Type B pancreatic cell (in vitro differentiated cells): ENCODE measurements at regions not wholly inside any gene's neighbourhood (a gene's known extent, or its start where the extent isn't known, plus 50 kb on each side); places are given as distances from the start of the nearest gene placed in this dataset.

Experiments used
- DNase-seq: peaks from one replicate; pipeline ENCODE4 v3.0.0; 2021; ENCODE audit warnings: mixed read lengths; ENCODE audit not compliant: unreplicated experiment; ENCODE audit errors: extremely low spot score
- H3K27ac Mint-ChIP-seq: 2 replicates; pipeline ENCODE4 v1.8.0; 2021; ENCODE audit warnings: mild to moderate bottlenecking, mixed read lengths
- H3K27me3 Mint-ChIP-seq: 2 replicates; pipeline ENCODE4 v1.8.0; 2021; ENCODE audit warnings: mixed read lengths
- H3K36me3 Mint-ChIP-seq: 2 replicates; pipeline ENCODE4 v1.8.0; 2021; ENCODE audit warnings: mixed read lengths
- H3K4me1 Mint-ChIP-seq: one replicate; pipeline ENCODE4 v1.8.0; 2021; ENCODE audit warnings: mixed read lengths; ENCODE audit not compliant: unreplicated experiment
- H3K4me3 Mint-ChIP-seq: 2 replicates; pipeline ENCODE4 v1.8.0; 2021; ENCODE audit warnings: mild to moderate bottlenecking, mixed read lengths
- H3K9me3 Mint-ChIP-seq: 2 replicates; pipeline ENCODE4 v1.8.0; 2021; ENCODE audit warnings: mixed read lengths
- TF ChIP-seq, protein P1 (sequence below): fragments of 200-600 bp; sonication (generic); conservative IDR thresholded peaks from 2 replicates; pipeline ENCODE4 v1.5.0; 2021; ENCODE audit warnings: antibody characterized with exemption, mild to moderate bottlenecking

DNA sequence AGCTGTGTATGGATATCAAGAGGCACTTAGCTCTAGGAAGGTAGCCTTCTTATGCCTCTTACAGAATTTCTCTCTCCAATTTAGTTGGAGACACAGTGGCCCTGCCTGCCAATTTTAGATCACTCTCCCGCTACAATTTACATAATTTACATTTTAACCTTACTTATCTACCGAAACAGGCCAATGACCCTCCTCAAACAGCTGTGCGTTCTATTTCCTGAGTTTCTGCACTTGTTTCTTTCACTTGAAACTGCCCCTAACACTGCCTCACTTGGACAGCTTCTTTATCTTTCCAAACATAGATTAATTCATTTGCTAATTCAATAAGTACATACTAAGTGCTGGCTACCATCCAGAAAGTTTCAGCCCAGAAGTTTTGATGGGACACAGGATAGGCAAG, 52.9 kb upstream of the HDDC2 start:
- Mint-ChIP-seq H3K4me3 (no peak overlapping the region), H3K27ac (no peak overlapping the region), H3K27me3 (peaks cover 17% of the 10 kb centered on the region), H3K9me3 (no peaks in the 10 kb centered on the region), H3K36me3 (no peaks in the 10 kb centered on the region), H3K4me1 (peaks cover 18% of the 10 kb centered on the region)
- no peak for DNase-seq
- TF ChIP-seq, protein P1, sequence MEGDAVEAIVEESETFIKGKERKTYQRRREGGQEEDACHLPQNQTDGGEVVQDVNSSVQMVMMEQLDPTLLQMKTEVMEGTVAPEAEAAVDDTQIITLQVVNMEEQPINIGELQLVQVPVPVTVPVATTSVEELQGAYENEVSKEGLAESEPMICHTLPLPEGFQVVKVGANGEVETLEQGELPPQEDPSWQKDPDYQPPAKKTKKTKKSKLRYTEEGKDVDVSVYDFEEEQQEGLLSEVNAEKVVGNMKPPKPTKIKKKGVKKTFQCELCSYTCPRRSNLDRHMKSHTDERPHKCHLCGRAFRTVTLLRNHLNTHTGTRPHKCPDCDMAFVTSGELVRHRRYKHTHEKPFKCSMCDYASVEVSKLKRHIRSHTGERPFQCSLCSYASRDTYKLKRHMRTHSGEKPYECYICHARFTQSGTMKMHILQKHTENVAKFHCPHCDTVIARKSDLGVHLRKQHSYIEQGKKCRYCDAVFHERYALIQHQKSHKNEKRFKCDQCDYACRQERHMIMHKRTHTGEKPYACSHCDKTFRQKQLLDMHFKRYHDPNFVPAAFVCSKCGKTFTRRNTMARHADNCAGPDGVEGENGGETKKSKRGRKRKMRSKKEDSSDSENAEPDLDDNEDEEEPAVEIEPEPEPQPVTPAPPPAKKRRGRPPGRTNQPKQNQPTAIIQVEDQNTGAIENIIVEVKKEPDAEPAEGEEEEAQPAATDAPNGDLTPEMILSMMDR = no peak

DNA sequence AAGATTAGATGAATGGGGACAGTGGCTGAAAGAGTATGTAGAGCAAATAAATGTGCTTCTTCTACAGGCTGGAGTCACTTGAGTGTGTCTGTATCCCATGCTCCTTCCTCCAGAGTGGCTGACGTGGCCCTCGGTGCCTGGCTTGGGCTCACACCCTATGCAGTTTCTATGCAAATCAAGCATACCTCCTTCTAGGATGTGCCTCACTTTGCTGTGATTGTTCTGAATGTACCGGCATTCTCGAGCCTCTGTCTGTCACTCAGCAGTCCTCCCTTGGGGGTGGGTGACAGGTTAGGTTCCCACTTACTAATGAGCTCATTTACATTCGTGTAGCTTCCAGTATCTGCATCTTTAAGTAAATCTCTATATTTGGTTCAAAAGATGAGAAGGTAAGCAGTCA, 55.1 kb upstream of the HDDC2 start:
- peaks cover 23% of the 10 kb centered on the region for H3K27me3 Mint-ChIP-seq
- H3K27ac Mint-ChIP-seq = no peak overlapping the region

DNA sequence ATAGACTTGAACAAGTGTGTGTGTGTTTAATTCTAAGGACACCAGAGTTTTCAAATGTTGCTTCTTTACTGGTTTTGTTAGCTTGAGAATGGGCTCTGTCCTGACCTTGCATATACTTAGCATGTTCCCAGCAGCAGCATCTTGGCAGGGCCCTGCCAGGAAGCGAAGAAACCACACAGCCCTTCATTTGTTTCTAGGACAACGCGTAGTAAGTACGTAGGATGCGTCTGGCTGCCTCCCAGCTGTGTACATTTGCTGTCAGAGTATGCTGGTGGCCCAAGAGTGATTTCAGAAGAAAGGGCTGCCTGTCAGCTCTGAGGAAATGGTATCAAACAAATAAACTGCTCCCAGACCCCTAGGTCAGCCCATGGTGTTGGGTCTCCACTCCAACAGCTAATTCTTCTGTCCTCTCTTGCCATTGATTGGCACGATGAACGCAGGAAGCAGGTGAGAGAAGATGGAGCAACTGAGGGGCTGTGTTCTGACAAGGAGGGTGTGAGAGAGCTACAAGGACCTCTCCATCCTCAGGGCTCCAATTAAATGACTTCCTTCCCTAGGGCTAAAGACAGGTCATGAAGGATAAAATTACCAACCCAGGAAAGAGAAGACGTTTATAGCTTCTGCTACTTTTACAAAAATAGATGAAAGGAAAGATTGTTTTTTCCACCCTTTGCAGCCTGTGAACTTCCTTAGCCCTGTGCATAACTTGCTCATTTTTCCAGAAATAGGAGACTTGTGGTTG, 55.9 kb upstream of the HDDC2 start:
- H3K27me3 Mint-ChIP-seq = peaks cover 27% of the 10 kb centered on the region
- no peak overlapping the region for H3K4me3 Mint-ChIP-seq

More for the DNA sequence above, 55.1 kb upstream of the HDDC2 start:
- Mint-ChIP-seq H3K4me1 (peaks cover 23% of the 10 kb centered on the region), H3K4me3 (no peak overlapping the region), H3K36me3 (no peaks in the 10 kb centered on the region), H3K9me3 (no peaks in the 10 kb centered on the region)
- no peak for DNase-seq
- TF ChIP-seq, protein P1 = no peak

DNA sequence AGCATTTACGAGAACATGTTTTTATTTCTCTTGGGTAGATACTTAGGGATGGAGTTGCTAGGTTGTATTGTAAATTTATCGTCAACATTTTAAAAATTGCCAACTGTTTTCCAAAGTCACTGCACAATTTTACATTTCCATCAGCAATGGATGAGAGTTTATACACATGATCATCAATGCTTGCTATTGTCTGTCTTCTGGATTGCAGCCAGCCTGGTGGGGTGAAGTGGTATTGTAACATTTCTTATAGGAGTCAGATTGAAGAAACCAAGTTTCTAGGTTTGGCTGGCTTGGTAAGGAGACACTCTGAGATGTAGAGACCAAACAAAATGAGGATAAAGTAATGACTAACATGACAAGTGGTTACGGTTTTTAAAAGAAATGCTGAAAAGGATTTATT, 57.1 kb upstream of the HDDC2 start:
- H3K36me3 Mint-ChIP-seq = no peaks in the 10 kb centered on the region
- DNase-seq = no peak
- no peak overlapping the region for H3K27ac Mint-ChIP-seq
- TF ChIP-seq, protein P1 = peak; percentile 62
- no peak overlapping the region for H3K4me3 Mint-ChIP-seq
- H3K9me3 Mint-ChIP-seq = no peaks in the 10 kb centered on the region
- H3K4me1 Mint-ChIP-seq = peaks cover 36% of the 10 kb centered on the region
- peaks cover 28% of the 10 kb centered on the region for H3K27me3 Mint-ChIP-seq

More for the DNA sequence above, 55.9 kb upstream of the HDDC2 start:
- no peaks in the 10 kb centered on the region for H3K36me3 Mint-ChIP-seq
- no peak overlapping the region for H3K27ac Mint-ChIP-seq
- H3K9me3 Mint-ChIP-seq = no peaks in the 10 kb centered on the region
- no peak for DNase-seq
- TF ChIP-seq, protein P1 = no peak
- peaks cover 31% of the 10 kb centered on the region for H3K4me1 Mint-ChIP-seq

DNA sequence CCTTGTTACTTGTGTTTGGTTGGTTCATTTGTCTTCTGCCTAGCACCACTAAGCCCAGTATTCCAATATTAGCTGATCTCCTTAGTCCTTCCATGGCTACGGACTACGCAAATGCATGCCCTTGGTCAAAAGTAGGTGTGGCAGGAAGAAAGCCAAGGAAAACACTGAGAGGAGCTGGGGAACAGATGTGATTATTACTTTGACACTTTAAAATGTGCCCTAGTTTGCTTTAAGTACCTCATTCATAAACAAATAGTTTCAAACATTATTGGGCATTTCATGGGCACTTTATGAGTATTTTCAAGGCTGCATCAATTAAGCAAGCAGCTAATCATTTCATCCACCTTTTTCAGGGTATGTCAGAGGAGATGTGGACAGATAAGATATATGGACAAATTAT, 60.1 kb upstream of the HDDC2 start:
- H3K27me3 Mint-ChIP-seq = peaks cover 39% of the 10 kb centered on the region
- H3K36me3 Mint-ChIP-seq = no peaks in the 10 kb centered on the region
- H3K4me3 Mint-ChIP-seq = peak overlapping the region; percentile 67
- no peaks in the 10 kb centered on the region for H3K9me3 Mint-ChIP-seq
- DNase-seq = no peak
- H3K27ac Mint-ChIP-seq = no peak overlapping the region
- TF ChIP-seq, protein P1 = no peak
- peaks cover 43% of the 10 kb centered on the region for H3K4me1 Mint-ChIP-seq
